Common myeloid progenitor, CD34-positive (primary cell): ENCODE measurements at regions not wholly inside any gene's neighbourhood (a gene's known extent, or its start where the extent isn't known, plus 50 kb on each side); places are given as distances from the start of the nearest gene placed in this dataset.
"Not testable (repeated sequence)": the region's sequence is repeated elsewhere in the genome, so short reads cannot be mapped to it uniquely, and the experiment has no call there.

Experiments
- CTCF ChIA-PET: fragments of 350-600 bp; sonication (Branson Sonifier 250); formaldehyde crosslinking; loops from one replicate; lab custom pipeline; 2021; ENCODE audit warnings: antibody characterized with exemption; lab: Charles Lee
- POLR2A ChIA-PET: fragments of 350-600 bp; sonication (Branson Sonifier 250); formaldehyde crosslinking; loops from one replicate; lab custom pipeline; 2021; ENCODE audit warnings: antibody characterized with exemption; lab: Charles Lee
- DNase-seq, 3 donors: peaks; one replicate each; pipeline versions ENCODE4 v3.0.0 to v3.0.0-alpha.2; 2013
- H3K27ac ChIP-seq, 2 experiments: 1 replicate in 1 of 2; 2 replicates in 1 of 2; pipeline ENCODE4 v1.7.0; 2013; ENCODE audit warnings: inconsistent platforms in 2 of 2, low read length in 2 of 2, mild to moderate bottlenecking in 2 of 2, low read depth in 1 of 2, moderate library complexity in 1 of 2; ENCODE audit not compliant: severe bottlenecking in 2 of 2, insufficient read depth in 1 of 2, poor library complexity in 1 of 2
- H3K27me3 ChIP-seq, 5 experiments: replicated peaks in 2 of 5; 1 replicate in 3 of 5; 2 replicates in 2 of 5; pipeline versions ENCODE4 v1.6.1 to v1.7.0; 2013; ENCODE audit warnings: low read length in 4 of 5, mild to moderate bottlenecking in 2 of 5, moderate library complexity in 2 of 5, inconsistent platforms in 1 of 5; ENCODE audit not compliant: insufficient read depth in 5 of 5, control insufficient read depth in 4 of 5
- H3K36me3 ChIP-seq, 4 experiments: 1 replicate in 2 of 4; 2 replicates in 2 of 4; pipeline versions ENCODE4 v1.6.1 to v1.7.0; 2013; ENCODE audit warnings: low read length in 3 of 4, control low read depth in 1 of 4, mild to moderate bottlenecking in 1 of 4; ENCODE audit not compliant: control insufficient read depth in 4 of 4, insufficient read depth in 4 of 4
- H3K4me1 ChIP-seq, 4 experiments: 1 replicate in 3 of 4; 2 replicates in 1 of 4; pipeline versions ENCODE4 v1.6.1 to v1.7.1; 2013; ENCODE audit warnings: low read length in 3 of 4, mild to moderate bottlenecking in 3 of 4, control low read depth in 1 of 4, inconsistent platforms in 1 of 4, moderate library complexity in 1 of 4; ENCODE audit not compliant: control insufficient read depth in 4 of 4, insufficient read depth in 4 of 4; ENCODE audit errors: control extremely low read depth in 1 of 4
- H3K4me3 ChIP-seq, 7 experiments: 1 replicate in 4 of 7; 2 replicates in 3 of 7; pipeline versions ENCODE4 v1.5.1 to v1.7.0; 2013; ENCODE audit warnings: mild to moderate bottlenecking in 7 of 7, low read length in 6 of 7, moderate library complexity in 6 of 7, inconsistent platforms in 2 of 7, low read depth in 2 of 7, control low read depth in 1 of 7; ENCODE audit not compliant: insufficient read depth in 4 of 7, control insufficient read depth in 1 of 7; ENCODE audit errors: extremely low read depth in 1 of 7
- H3K9me3 ChIP-seq, 5 experiments: 1 replicate in 4 of 5; 2 replicates in 1 of 5; pipeline versions ENCODE4 v1.6.1 to v1.7.1; 2013; ENCODE audit warnings: low read length in 4 of 5, mild to moderate bottlenecking in 2 of 5, inconsistent platforms in 1 of 5, low read depth in 1 of 5, moderate library complexity in 1 of 5; ENCODE audit not compliant: control insufficient read depth in 4 of 5, insufficient read depth in 2 of 5; ENCODE audit errors: control extremely low read depth in 1 of 5
- WGBS: methylation state at CpG from one replicate; pipeline ENCODE4 v1.1.5; 2013; ENCODE audit not compliant: insufficient coverage; 5-methylcytosine and 5-hydroxymethylcytosine counted together

GRCh38 chrX:87465757-87466156, 51.8 kb upstream of the KLHL4 start:
- H3K36me3 ChIP-seq, H3K4me3 ChIP-seq, CTCF ChIA-PET, H3K27ac ChIP-seq, H3K9me3 ChIP-seq, DNase-seq, H3K4me1 ChIP-seq, POLR2A ChIA-PET, H3K27me3 ChIP-seq: not testable (repeated sequence)
- 50% methylated on average over 2 of the region's 23 CpGs for WGBS
